Activated naive CD4-positive, alpha-beta T cell treated with anti-CD3 and anti-CD28 coated beads, Interleukin-2, amount 50 U/mL, for 24 hours (primary cell): ENCODE measurements at regions not wholly inside any gene's neighbourhood (a gene's known extent, or its start where the extent isn't known, plus 50 kb on each side); places are given as distances from the start of the nearest gene placed in this dataset.
"Not testable (repeated sequence)": the region's sequence is repeated elsewhere in the genome, so short reads cannot be mapped to it uniquely, and the experiment has no call there.

Experiments used
- H3K27ac Mint-ChIP-seq: one replicate; pipeline ENCODE4 v1.8.0; 2021; ENCODE audit warnings: mild to moderate bottlenecking, mixed read lengths
- H3K27me3 Mint-ChIP-seq: one replicate; pipeline ENCODE4 v1.8.0; 2021; ENCODE audit warnings: mixed read lengths
- H3K36me3 Mint-ChIP-seq: one replicate; pipeline ENCODE4 v1.8.0; 2021; ENCODE audit warnings: mixed read lengths
- H3K4me1 Mint-ChIP-seq: one replicate; pipeline ENCODE4 v1.8.0; 2021; ENCODE audit warnings: mixed read lengths
- H3K4me3 Mint-ChIP-seq: one replicate; pipeline ENCODE4 v1.8.0; 2021; ENCODE audit warnings: mild to moderate bottlenecking, mixed read lengths
- H3K9me3 Mint-ChIP-seq: one replicate; pipeline ENCODE4 v1.8.0; 2021; ENCODE audit warnings: mixed read lengths

DNA sequence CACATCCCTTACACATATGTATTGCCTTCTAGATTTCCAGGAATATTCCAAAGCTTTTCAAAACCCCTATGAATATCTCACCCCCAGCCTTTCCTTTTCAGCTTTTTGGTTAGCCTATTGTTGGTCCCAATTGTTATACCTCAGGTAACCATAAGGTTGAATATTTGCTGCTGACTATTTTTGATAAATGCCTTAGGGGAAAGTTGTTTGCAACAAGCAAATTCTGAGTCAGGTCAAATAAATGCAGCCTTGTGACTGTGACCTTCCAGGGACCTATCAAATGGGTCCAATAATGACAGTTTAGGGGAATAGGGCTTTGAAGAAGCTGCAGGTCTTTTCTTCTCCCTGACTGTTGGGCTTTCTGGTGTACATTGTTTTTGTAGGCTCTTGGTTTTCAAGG lies 699.7 kb downstream of the NTRK3 start:
- H3K27me3 Mint-ChIP-seq, result peaks cover 9% of the 10 kb centered on the region
- no peaks in the 10 kb centered on the region for H3K4me1 Mint-ChIP-seq
- H3K9me3 Mint-ChIP-seq, result peaks cover 20% of the 10 kb centered on the region

DNA sequence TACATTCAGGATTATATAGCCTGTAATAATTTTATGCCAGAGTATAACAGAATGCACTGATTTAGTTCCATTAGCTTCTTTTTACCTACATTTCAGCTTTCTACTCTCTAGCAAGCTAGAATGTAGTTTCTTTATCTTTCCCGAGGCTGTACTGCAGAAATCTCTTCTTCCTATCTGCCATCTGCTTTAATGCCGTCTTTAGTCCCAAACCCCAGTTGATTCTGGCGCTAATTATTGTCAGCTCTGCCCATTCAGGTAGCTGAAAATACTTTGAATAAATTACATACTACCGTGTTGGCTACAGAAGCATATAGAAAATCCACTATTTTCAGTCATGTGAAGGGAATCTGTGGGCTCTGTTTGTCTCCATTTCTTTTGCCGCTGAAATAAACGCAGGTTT lies 706.7 kb downstream of the NTRK3 start:
- peaks cover 16% of the 10 kb centered on the region for H3K9me3 Mint-ChIP-seq
- H3K4me1 Mint-ChIP-seq, result no peaks in the 10 kb centered on the region
- no peak overlapping the region for H3K27ac Mint-ChIP-seq
- peaks cover 6% of the 10 kb centered on the region for H3K36me3 Mint-ChIP-seq
- H3K27me3 Mint-ChIP-seq, result peaks cover 3% of the 10 kb centered on the region
- no peak overlapping the region for H3K4me3 Mint-ChIP-seq

More for the DNA sequence above, 699.7 kb downstream of the NTRK3 start:
- Mint-ChIP-seq H3K27ac (no peak overlapping the region), H3K4me3 (no peak overlapping the region), H3K36me3 (peaks cover 6% of the 10 kb centered on the region)

DNA sequence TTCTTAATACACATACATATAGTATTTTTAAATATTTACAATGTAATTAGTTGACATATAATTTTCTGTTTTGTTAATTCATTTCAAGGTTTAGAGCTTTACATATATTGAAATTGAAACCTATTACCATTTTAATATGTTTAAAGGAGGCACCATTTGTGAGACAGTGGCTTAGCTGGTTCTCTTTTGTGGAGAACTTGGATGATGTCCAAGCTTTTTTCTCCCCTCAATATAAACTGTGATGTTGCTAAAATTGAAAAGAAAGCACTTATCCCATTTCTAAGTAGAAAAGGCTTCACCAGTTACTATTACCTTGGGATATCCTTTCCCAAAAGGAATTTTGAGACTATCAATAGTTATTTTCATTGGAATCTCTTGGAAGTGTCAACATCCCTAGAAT lies 707.2 kb downstream of the NTRK3 start:
- Mint-ChIP-seq H3K27ac (no peak overlapping the region), H3K9me3 (peaks cover 11% of the 10 kb centered on the region), H3K4me1 (no peaks in the 10 kb centered on the region), H3K27me3 (peaks cover 3% of the 10 kb centered on the region), H3K36me3 (peaks cover 6% of the 10 kb centered on the region), H3K4me3 (no peak overlapping the region)

DNA sequence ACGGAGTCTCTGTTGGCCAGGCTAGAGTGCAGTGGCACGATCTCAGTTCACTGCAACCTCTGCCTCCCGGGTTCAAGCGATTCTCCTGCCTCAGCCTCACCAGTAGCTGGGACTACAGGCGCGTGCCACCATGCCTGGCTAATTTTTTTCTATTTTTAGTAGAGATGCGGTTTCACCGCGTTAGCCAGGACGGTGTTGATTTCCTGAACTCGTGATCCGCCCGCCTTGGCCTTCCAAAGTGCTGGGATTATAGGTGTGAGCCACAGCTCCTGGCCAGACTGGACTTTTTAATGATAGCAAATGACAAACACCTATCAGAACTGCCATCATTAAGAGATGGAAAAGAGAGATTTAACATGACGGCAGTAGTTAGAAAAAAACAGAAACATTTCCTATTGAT lies 707.9 kb downstream of the NTRK3 start:
- not testable (repeated sequence) for H3K9me3 Mint-ChIP-seq, H3K36me3 Mint-ChIP-seq

DNA sequence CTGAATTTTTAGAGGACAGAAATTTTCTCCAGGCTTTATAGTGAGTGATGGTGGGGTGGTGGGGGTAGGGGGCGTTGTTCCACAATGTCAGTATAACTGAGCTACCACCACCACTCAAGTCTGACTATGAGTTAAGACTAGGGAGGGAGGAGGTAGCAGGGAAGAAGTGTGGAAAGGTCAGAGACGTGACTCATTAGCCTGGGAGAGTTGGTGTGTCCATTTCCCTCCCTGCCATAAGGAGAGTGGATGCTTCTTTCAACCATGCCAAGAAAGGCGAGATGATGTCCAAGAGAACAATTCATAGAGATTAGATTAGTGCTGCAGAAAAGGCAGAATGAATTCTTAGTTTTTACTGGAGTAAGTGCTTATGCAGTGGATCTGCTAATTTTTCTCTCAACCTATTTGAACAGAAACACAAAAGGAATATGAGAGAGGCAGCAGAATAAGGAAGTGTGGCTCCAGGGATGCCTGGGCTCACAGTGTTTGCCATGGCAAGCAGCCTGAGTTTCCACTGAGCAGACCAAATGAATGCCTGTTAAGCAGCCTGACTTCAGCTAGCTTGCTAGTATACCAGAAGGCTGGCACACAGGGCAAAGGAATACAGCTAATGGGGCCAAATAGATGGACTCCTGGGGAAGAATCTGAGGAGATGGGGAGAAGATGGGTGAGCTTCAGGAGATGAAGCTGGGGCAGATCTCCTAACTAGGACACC lies 708.9 kb downstream of the NTRK3 start:
- Mint-ChIP-seq H3K27me3 (no peaks in the 10 kb centered on the region), H3K27ac (no peak overlapping the region), H3K4me3 (no peak overlapping the region), H3K9me3 (no peaks in the 10 kb centered on the region), H3K36me3 (no peaks in the 10 kb centered on the region), H3K4me1 (no peaks in the 10 kb centered on the region)

More for the DNA sequence above, 707.9 kb downstream of the NTRK3 start:
- not testable (repeated sequence) for H3K4me1 Mint-ChIP-seq, H3K27ac Mint-ChIP-seq, H3K27me3 Mint-ChIP-seq, H3K4me3 Mint-ChIP-seq

DNA sequence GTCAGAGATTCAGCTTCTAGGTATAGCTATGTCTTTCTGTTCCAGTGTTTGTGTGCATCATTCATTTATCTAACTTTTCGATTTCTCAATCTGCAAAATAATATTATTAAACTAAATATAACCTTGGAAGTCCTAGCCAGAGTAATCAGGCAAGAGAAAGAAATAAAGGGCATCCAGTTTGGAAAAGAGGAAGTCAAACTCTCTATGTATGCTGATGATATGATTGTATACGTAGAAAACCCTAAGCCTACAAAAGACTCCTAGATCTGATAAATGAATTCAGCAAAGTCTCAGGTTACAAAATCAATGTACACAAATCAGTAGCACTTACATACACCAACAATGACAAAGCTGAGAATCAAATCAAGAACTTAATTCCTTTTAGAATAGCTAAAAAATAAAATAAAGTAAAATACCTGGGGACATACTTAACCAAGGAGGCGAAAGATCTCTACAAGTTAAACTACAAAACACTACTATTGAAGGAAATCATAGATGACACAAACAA lies 718.2 kb downstream of the NTRK3 start:
- Mint-ChIP-seq H3K9me3 (no peaks in the 10 kb centered on the region), H3K27me3 (no peaks in the 10 kb centered on the region), H3K4me3 (no peak overlapping the region), H3K4me1 (no peaks in the 10 kb centered on the region), H3K36me3 (no peaks in the 10 kb centered on the region), H3K27ac (no peak overlapping the region)

DNA sequence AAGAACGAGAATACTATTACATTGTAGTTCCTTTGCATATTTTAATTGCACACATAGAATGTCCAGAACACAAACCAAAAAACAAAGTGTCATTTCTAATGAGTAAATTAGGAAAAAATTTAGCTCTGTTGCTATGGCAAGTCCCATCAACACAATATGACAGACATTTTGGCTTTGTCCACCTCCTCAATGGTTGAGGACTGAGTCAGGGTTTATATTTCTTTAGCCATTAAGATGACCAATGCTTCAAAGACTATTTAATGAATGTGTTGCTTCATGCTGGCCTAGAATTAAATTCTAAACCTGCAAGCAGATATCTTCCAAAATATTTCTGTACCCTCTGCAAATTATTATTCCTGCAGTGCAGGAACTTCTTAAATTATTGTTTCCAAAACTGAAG lies 719.2 kb downstream of the NTRK3 start:
- no peak overlapping the region for H3K4me3 Mint-ChIP-seq
- H3K36me3 Mint-ChIP-seq, result no peaks in the 10 kb centered on the region

DNA sequence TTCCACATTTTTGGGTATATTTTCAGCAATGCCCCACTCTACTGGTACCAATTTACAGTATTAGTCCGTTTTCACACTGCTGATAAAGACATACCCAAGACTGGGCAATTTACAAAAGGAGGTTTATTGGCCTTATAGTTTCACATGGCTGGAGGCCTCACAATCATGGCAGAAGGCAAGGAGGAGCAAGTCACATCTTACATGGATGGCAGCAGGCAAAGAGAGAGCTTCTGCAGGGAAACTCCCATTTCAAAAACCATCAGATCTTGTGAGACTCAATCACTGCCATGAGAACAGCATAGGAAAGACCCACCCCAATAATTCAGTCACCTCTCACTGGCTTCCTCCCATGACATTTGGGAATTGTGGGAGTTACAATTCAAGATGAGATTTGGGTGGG lies 722.9 kb downstream of the NTRK3 start:
- not testable (repeated sequence) for H3K27me3 Mint-ChIP-seq, H3K27ac Mint-ChIP-seq, H3K36me3 Mint-ChIP-seq, H3K4me3 Mint-ChIP-seq, H3K4me1 Mint-ChIP-seq, H3K9me3 Mint-ChIP-seq

More for the DNA sequence above, 719.2 kb downstream of the NTRK3 start:
- H3K4me1 Mint-ChIP-seq, result no peaks in the 10 kb centered on the region
- H3K27me3 Mint-ChIP-seq, result no peaks in the 10 kb centered on the region
- no peak overlapping the region for H3K27ac Mint-ChIP-seq
- H3K9me3 Mint-ChIP-seq, result no peaks in the 10 kb centered on the region

DNA sequence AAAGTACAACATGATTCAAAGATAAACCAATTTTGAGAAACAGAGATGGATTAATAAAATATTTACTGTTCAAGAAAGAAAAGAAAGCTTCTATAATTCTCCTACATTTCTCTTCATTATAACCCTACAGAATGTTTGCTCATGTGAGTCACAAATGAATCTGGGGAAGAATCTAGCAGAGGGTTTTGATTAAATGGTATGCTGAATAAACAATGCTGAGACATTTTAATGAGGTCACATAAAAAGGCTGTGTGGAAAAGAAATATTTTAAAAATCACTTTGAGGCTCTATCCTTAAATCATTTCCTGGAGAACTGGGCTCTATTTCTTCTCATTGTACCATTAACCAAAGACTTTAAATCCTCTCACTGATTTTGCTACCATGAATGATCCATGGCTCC lies 727.7 kb downstream of the NTRK3 start:
- Mint-ChIP-seq H3K27ac (no peak overlapping the region), H3K4me3 (no peak overlapping the region), H3K9me3 (no peaks in the 10 kb centered on the region), H3K4me1 (peaks cover 3% of the 10 kb centered on the region), H3K36me3 (no peaks in the 10 kb centered on the region), H3K27me3 (no peaks in the 10 kb centered on the region)

DNA sequence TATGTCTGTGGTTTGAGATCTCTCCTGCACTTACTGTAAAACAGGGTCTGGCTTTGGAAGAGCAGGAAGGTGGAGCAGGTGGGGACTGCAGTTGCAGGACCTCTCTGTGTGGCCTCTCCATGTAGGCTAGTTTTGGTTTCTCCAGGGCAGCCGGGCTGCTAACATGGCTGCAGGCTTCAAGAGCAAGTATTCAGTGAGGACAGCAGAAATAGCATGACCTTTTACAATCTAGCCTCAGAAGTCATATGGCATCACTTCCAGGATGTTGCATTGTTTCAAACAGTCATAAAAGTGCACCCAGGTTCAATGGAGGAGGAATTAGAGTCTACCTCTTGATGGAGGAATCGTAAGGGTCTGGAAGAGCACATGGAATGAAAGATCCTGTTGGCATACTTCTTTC lies 728.7 kb downstream of the NTRK3 start:
- peaks cover 3% of the 10 kb centered on the region for H3K4me1 Mint-ChIP-seq
- no peak overlapping the region for H3K27ac Mint-ChIP-seq
- no peak overlapping the region for H3K4me3 Mint-ChIP-seq
- no peaks in the 10 kb centered on the region for H3K27me3 Mint-ChIP-seq
- H3K9me3 Mint-ChIP-seq, result no peaks in the 10 kb centered on the region
- no peaks in the 10 kb centered on the region for H3K36me3 Mint-ChIP-seq

DNA sequence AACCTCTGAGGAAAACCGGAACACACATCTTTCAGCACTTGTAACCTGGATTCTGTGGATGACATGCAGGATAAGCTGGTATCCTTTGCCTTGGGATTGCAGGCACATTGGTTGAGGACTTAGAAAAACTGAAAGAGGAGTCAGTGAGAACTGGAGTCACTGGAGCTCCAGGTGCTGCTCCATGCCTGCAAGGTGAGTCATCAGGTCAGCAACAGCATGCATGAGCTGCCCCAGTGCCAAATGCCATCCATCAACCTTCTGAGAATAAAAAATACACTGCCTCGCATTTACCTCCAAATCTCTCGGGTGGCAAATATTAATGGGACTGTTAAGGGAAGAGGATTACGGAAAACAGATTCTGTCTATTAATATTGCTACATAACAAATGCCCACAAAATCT lies 729.1 kb downstream of the NTRK3 start:
- H3K9me3 Mint-ChIP-seq, result no peaks in the 10 kb centered on the region
- H3K4me3 Mint-ChIP-seq, result no peak overlapping the region
- no peaks in the 10 kb centered on the region for H3K27me3 Mint-ChIP-seq
- peaks cover 3% of the 10 kb centered on the region for H3K4me1 Mint-ChIP-seq
- H3K36me3 Mint-ChIP-seq, result no peaks in the 10 kb centered on the region
- no peak overlapping the region for H3K27ac Mint-ChIP-seq

DNA sequence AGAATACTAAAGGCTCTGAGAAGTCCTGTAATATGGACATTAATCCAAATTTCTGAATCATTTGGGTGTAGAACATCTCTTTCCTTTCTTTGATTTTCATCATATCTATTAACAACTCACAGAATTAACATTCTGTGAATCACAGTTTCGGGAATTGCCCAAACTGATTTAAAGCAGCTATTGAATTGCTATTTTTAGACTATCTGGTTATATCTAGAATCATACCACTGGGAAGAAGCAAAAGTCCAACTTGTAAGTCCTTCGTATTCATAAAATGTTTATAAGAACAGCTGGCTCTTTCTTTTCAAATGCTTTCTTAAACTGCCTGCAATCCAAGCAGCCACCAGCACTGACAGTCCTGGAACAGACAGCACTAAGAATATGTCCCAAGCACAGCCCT lies 733.0 kb downstream of the NTRK3 start:
- H3K27me3 Mint-ChIP-seq, result no peaks in the 10 kb centered on the region
- no peak overlapping the region for H3K4me3 Mint-ChIP-seq
- H3K9me3 Mint-ChIP-seq, result no peaks in the 10 kb centered on the region
- H3K36me3 Mint-ChIP-seq, result no peaks in the 10 kb centered on the region
- H3K27ac Mint-ChIP-seq, result no peak overlapping the region
- no peaks in the 10 kb centered on the region for H3K4me1 Mint-ChIP-seq

DNA sequence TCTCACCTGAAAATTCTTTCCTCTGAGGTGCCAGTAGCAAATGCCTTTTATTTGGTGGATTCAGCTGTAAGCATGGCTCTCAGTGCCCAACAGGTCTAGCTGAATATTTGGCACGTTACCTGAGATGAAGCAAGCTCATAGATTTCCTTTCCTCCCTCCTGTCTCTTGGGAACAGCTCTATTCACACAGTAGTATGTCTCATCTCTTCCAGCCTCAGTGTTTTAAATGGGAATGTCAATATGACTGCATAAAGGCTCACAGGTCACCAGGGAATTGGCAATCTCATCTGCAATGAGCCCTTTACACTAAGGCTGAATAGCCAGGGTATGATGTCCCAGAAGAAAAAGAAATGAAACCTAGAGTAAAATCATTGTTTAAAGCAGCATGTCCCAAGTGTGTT lies 733.5 kb downstream of the NTRK3 start:
- Mint-ChIP-seq H3K4me1 (no peaks in the 10 kb centered on the region), H3K27ac (no peak overlapping the region), H3K9me3 (no peaks in the 10 kb centered on the region), H3K27me3 (no peaks in the 10 kb centered on the region), H3K4me3 (no peak overlapping the region), H3K36me3 (no peaks in the 10 kb centered on the region)

DNA sequence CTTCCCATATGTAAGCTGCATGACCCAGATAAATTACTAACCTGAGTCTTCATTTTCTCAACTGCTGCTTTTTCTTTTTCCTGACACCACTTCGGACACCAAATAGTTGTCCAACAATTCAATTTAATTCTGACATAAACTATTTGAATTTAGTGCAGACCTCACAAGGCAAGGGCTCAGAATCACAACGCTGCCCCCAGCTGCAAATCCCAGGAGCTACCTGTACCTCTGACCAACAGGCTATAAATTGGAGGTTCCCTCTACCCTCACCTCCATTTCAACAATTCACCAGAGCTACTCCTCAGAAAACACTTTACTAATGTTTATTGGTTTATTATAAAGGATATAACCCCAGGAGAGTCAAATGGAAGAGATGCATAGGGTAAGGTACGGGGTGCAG lies 737.6 kb downstream of the NTRK3 start:
- no peaks in the 10 kb centered on the region for H3K36me3 Mint-ChIP-seq
- no peak overlapping the region for H3K4me3 Mint-ChIP-seq
- no peaks in the 10 kb centered on the region for H3K9me3 Mint-ChIP-seq
- no peaks in the 10 kb centered on the region for H3K27me3 Mint-ChIP-seq
- H3K27ac Mint-ChIP-seq, result no peak overlapping the region
- H3K4me1 Mint-ChIP-seq, result no peaks in the 10 kb centered on the region

DNA sequence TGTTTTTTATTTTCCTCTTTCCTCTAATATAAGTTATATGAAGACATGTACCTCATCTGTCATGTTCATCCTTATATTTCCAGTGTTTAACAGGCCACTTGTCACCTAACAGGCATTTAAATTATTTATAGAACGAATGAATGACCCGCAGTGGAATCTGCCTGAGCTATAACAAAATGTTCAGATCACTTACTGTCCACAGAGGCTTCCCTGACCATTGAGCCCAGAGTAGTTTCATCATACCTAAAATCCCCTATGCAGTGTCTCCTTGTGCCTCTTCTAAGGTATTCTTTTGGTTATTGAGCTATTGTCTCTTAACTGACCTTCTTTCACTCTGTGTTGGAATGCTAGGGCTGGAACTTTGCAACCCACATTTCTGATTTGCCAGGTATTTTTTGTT lies 748.5 kb downstream of the NTRK3 start:
- Mint-ChIP-seq H3K27ac (no peak overlapping the region), H3K36me3 (no peaks in the 10 kb centered on the region), H3K9me3 (peaks cover 5% of the 10 kb centered on the region), H3K4me1 (no peaks in the 10 kb centered on the region), H3K4me3 (no peak overlapping the region), H3K27me3 (no peaks in the 10 kb centered on the region)

DNA sequence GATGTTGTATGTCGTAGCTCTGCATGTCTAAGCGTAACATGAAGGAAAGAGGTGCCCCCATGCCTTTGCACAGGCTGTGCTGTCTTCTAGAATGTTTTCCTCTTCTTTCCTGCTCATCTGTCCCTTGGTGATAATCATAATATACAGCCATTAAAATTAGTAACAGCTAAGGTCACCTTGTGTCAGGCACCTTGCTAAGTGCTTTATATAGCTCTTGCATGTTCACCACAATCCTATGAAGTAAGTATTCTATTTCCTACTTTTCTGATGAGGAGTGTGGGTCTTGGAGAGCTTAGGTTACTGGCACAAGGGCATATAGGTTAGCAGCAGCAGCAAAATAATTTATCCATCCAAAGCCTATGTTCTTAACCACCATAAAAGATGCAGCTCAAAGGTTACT lies 754.4 kb downstream of the NTRK3 start:
- H3K9me3 Mint-ChIP-seq, result no peaks in the 10 kb centered on the region
- H3K4me1 Mint-ChIP-seq, result no peaks in the 10 kb centered on the region
- H3K27me3 Mint-ChIP-seq, result no peaks in the 10 kb centered on the region
- H3K36me3 Mint-ChIP-seq, result no peaks in the 10 kb centered on the region
- H3K27ac Mint-ChIP-seq, result no peak overlapping the region
- H3K4me3 Mint-ChIP-seq, result no peak overlapping the region

DNA sequence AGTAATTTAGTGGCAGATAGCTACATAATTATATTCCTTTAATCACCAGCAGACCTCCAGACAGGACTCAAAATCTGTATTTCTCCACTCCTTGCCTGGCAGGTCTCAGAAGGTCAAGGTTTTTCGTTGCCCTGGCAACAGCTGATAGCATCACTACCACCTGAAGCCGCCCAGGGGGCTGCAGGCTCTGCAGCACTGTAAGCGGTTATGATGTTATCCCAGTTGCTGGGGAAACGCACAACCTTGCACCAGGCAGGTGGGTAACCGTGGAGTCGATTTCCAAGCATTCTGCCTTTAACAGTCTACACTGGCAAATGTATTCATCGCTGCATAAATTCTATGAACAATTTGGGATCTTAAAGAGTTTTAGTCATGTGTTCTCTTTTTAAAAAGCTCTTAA lies 756.3 kb downstream of the NTRK3 start:
- Mint-ChIP-seq H3K4me3 (no peak overlapping the region), H3K36me3 (no peaks in the 10 kb centered on the region), H3K27ac (no peak overlapping the region), H3K9me3 (no peaks in the 10 kb centered on the region), H3K27me3 (peaks cover under 1% of the 10 kb centered on the region), H3K4me1 (no peaks in the 10 kb centered on the region)
